GM23248 (cell line): ENCODE measurements at regions not wholly inside any gene's neighbourhood (a gene's known extent, or its start where the extent isn't known, plus 50 kb on each side); places are given as distances from the start of the nearest gene placed in this dataset.

Source experiments
- EZH2 ChIP-seq: fragments of 200-600 bp; sonication (generic); IDR thresholded peaks from 2 replicates; pipeline ENCODE4 v1.6.1; 2018; ENCODE audit warnings: antibody characterized with exemption, mild to moderate bottlenecking; ENCODE audit not compliant: insufficient read depth, poor library complexity, severe bottlenecking
- EZH2phosphoT487 ChIP-seq: fragments of 200-600 bp; sonication (generic); IDR thresholded peaks from 2 replicates; pipeline ENCODE4 v1.6.1; 2018; ENCODE audit warnings: antibody characterized with exemption, moderate library complexity, mild to moderate bottlenecking, low read depth; ENCODE audit not compliant: insufficient read depth

- TF ChIP-seq EZH2phosphoT487, result no peak
- TF ChIP-seq EZH2, result no peak
Measured at GRCh38 chr2:234272069-234272850, 221.8 kb downstream of the SPP2 start.
